GM12878 (cell line): ENCODE measurements at regions not wholly inside any gene's neighbourhood (a gene's known extent, or its start where the extent isn't known, plus 50 kb on each side); places are given as distances from the start of the nearest gene placed in this dataset.

Source experiments
- ATAC-seq: fragments of 200-7000 bp; cut with Tn5 transposase; 3 replicates; pipeline ENCODE4 v1.9.1; 2020; ENCODE audit warnings: mild to moderate bottlenecking, moderate library complexity
- BruUV-seq: library from RNA; stranded (reverse); fragments of 400-500 nt; replicated peaks from 2 replicates; lab custom pipeline; 2021; lab: Mats Ljungman, UMichigan
- CTCF ChIA-PET: fragments of 300-600 bp; sonication (Branson Sonifier 250); formaldehyde crosslinking; extraction: SDS; loops from one replicate; lab custom pipeline; 2021; ENCODE audit warnings: inconsistent platforms; lab: Yijun Ruan, JAX
- POLR2A ChIA-PET: fragments of 350-600 bp; formaldehyde crosslinking; extraction: SDS; loops from one replicate; lab custom pipeline; 2021; ENCODE audit warnings: inconsistent platforms; lab: Charles Lee
- RAD21 ChIA-PET: fragments of 300-600 bp; sonication (Branson Sonifier 250); formaldehyde crosslinking; loops from one replicate; lab custom pipeline; 2023; ENCODE audit warnings: antibody characterized with exemption; ENCODE audit not compliant: unreplicated experiment; lab: Charles Lee
- SMC1A ChIA-PET: fragments of 300-600 bp; sonication (Branson Sonifier 250); formaldehyde crosslinking; loops from one replicate; lab custom pipeline; 2023; ENCODE audit not compliant: unreplicated experiment, uncharacterized antibody; lab: Charles Lee
- DNase-seq: peaks from one replicate; pipeline ENCODE4 v3.0.0-alpha.2; 2011; ENCODE audit warnings: low read depth, low spot score
- FAIRE-seq: peaks from 3 replicates; lab custom pipeline; 2011; peaks lifted over from hg19 to GRCh38; lab: Jason Lieb, UNC
- H2AFZ ChIP-seq: 2 replicates; pipeline ENCODE4 v1.6.0; 2011; ENCODE audit warnings: low read depth, low read length, control low read depth; ENCODE audit not compliant: control insufficient read depth
- H3K27ac ChIP-seq: 2 replicates; pipeline ENCODE4 v1.5.1; 2011; ENCODE audit warnings: control low read depth; ENCODE audit not compliant: control insufficient read depth, insufficient read depth
- H3K27me3 ChIP-seq, 2 experiments: replicated peaks in 1 of 2; 2 replicates each; pipeline versions ENCODE4 v1.6.0 to v1.6.1; 2011; ENCODE audit warnings: low read length in 1 of 2; ENCODE audit not compliant: control insufficient read depth in 2 of 2, insufficient read depth in 2 of 2
- H3K36me3 ChIP-seq, 2 experiments: 2 replicates each; pipeline ENCODE4 v1.5.1; 2011; ENCODE audit warnings: low read length in 1 of 2; ENCODE audit not compliant: control insufficient read depth in 2 of 2, insufficient read depth in 2 of 2
- H3K4me1 ChIP-seq: 2 replicates; pipeline ENCODE4 v1.6.1; 2011; ENCODE audit warnings: mild to moderate bottlenecking, low read length, moderate library complexity, mixed read lengths; ENCODE audit not compliant: control insufficient read depth, insufficient read depth
- H3K4me2 ChIP-seq: 2 replicates; pipeline ENCODE4 v1.6.0; 2011; ENCODE audit warnings: control low read depth; ENCODE audit not compliant: control insufficient read depth, insufficient read depth
- H3K4me3 ChIP-seq: fragments of 200-600 bp; sonication (generic); 2 replicates; pipeline ENCODE4 v1.5.1; 2016
- H3K79me2 ChIP-seq: 2 replicates; pipeline ENCODE4 v1.6.0; 2011; ENCODE audit warnings: low read length; ENCODE audit not compliant: control insufficient read depth, insufficient read depth
- H3K9ac ChIP-seq: 2 replicates; pipeline ENCODE4 v1.8.0; 2011; ENCODE audit warnings: low read length, control low read depth, mixed read lengths; ENCODE audit not compliant: control insufficient read depth, insufficient read depth
- H3K9me3 ChIP-seq: replicated peaks from 3 replicates; pipeline ENCODE4 v1.5.1; 2011; ENCODE audit warnings: mild to moderate bottlenecking, low read length; ENCODE audit not compliant: control insufficient read depth, insufficient read depth
- H4K20me1 ChIP-seq: 2 replicates; pipeline ENCODE4 v1.6.0; 2011; ENCODE audit not compliant: control insufficient read depth, insufficient read depth
- CREM ChIP-seq: IDR thresholded peaks from 2 replicates; pipeline ENCODE4 v1.6.1; 2014; ENCODE audit warnings: antibody characterized with exemption, low read depth
- IRF4 ChIP-seq: IDR thresholded peaks from 2 replicates; pipeline ENCODE4 v1.6.1; 2011; ENCODE audit warnings: low read depth, low read length
- NBN ChIP-seq: fragments of 450-650 bp; IDR thresholded peaks from 2 replicates; pipeline ENCODE4 v1.6.1; 2016
- RAD21 ChIP-seq: IDR thresholded peaks from 2 replicates; pipeline ENCODE4 v1.6.1; 2011; ENCODE audit warnings: mild to moderate bottlenecking, low read depth, low read length, moderate library complexity; ENCODE audit not compliant: insufficient read depth
- RELA ChIP-seq: fragments of 450-650 bp; IDR thresholded peaks from 2 replicates; pipeline ENCODE4 v1.8.0; 2014; ENCODE audit warnings: borderline replicate concordance; ENCODE audit not compliant: partially characterized antibody
- SMAD1 ChIP-seq: fragments of 450-650 bp; IDR thresholded peaks from 2 replicates; pipeline ENCODE4 v1.6.1; 2018; ENCODE audit warnings: mild to moderate bottlenecking, low read depth; ENCODE audit not compliant: partially characterized antibody
- SMAD5 ChIP-seq: IDR thresholded peaks from 2 replicates; pipeline ENCODE4 v1.6.1; 2016; ENCODE audit warnings: antibody characterized with exemption, low read depth
- SRF ChIP-seq, 2 experiments: IDR thresholded peaks; 2 replicates each; pipeline ENCODE4 v1.6.1; 2011; ENCODE audit warnings: low read depth in 2 of 2, low read length in 2 of 2, mild to moderate bottlenecking in 1 of 2, moderate library complexity in 1 of 2
- TCF12 ChIP-seq: IDR thresholded peaks from 2 replicates; pipeline ENCODE4 v1.6.1; 2011; ENCODE audit warnings: low read depth, mild to moderate bottlenecking, low read length
- ZNF207 ChIP-seq: fragments of 450-650 bp; IDR thresholded peaks from 2 replicates; pipeline ENCODE4 v1.6.1; 2014; ENCODE audit warnings: antibody characterized with exemption, mild to moderate bottlenecking, borderline replicate concordance
- WGBS: methylation state at CpG from one replicate; pipeline ENCODE4 v1.1.6; 2016; ENCODE audit warnings: low lambda C conversion rate; ENCODE audit not compliant: insufficient replicate concordance, insufficient coverage; ENCODE audit errors: missing lambda C conversion rate; 5-methylcytosine and 5-hydroxymethylcytosine counted together
- in situ Hi-C: fragments of 300-500 bp; cut with MboI; formaldehyde crosslinking; loops from 9 replicates; pipeline ENCODE4 v1.14.3; 2018; ENCODE audit warnings: mixed read lengths
- intact Hi-C: fragments of 100-400 bp; cut with micrococcal nuclease; formaldehyde crosslinking; loops from one replicate; pipeline ENCODE4 v1.14.2; 2022; ENCODE audit not compliant: unreplicated experiment
- TF ChIP-seq, protein P1 (sequence below): fragments of 450-650 bp; IDR thresholded peaks from 2 replicates; pipeline ENCODE4 v1.6.1; 2017; ENCODE audit warnings: mild to moderate bottlenecking, low read depth, inconsistent platforms; ENCODE audit not compliant: poor library complexity, severe bottlenecking
- TF ChIP-seq, protein P2 (sequence below): fragments of 450-650 bp; IDR thresholded peaks from 2 replicates; pipeline ENCODE4 v1.6.1; 2016; ENCODE audit warnings: mild to moderate bottlenecking
- TF ChIP-seq, protein P3 (sequence below): fragments of 450-650 bp; IDR thresholded peaks from 2 replicates; pipeline ENCODE4 v1.6.1; 2018; ENCODE audit warnings: mild to moderate bottlenecking, low read depth, moderate library complexity; ENCODE audit not compliant: partially characterized antibody

DNA sequence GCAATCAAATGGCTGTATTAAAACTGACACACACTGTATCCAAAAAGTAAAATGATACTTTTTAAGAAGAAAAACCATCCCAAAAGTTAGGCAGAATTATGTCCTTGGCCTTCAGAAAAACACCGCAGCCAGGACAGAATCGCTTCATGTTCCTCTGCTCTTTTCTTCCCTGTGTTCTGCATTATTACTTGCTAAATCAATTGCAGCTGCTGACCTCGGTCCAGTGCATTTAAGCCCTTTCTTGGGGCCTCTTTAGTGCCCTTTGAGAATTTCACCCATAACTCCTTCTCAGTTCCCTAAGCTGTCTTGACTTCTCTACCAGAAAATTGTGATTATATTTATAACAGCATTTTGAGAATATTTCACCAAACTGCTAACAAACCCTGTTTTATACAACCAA is 696.9 kb downstream of the PCDH7 start:
- in situ Hi-C loops, result no loop called here
- Histone ChIP-seq H3K4me2 (no peak overlapping the region), H3K4me1 (no peaks in the 10 kb centered on the region), H3K4me3 (no peak overlapping the region), H3K27me3 (no peaks in the 10 kb centered on the region), H3K79me2 (no peaks in the 10 kb centered on the region), H3K9me3 (no peaks in the 10 kb centered on the region), H3K36me3 (no peaks in the 10 kb centered on the region), H3K9ac (no peak overlapping the region), H3K27ac (no peak overlapping the region), H4K20me1 (no peaks in the 10 kb centered on the region), H2AFZ (no peak overlapping the region)
- intact Hi-C loops, result no loop called here
- RAD21 ChIA-PET, result no interaction called here
- no peak for ATAC-seq
- FAIRE-seq, result no peak
- DNase-seq, result no peak
- no TSS peak for BruUV-seq
- CTCF ChIA-PET, result interaction anchor here (1.7 kb wide), 1 partner anchor 14 kb away, joined by 7 read pairs; no protein-coding TSS in a partner anchor
- SMC1A ChIA-PET, result interaction anchor here (1.5 kb wide), 1 partner anchor 48 kb away, joined by 4 read pairs; no protein-coding TSS in a partner anchor
- TF ChIP-seq SRF (IDR thresholded peaks at IDR 0.05; ENCODE audit: low read depth in 2 of 2, low read length in 2 of 2) (no peak), RAD21 (no peak), TCF12 (no peak)
- POLR2A ChIA-PET, result no interaction called here
- 50% methylated on average over 3 of the region's 3 CpGs for WGBS

DNA sequence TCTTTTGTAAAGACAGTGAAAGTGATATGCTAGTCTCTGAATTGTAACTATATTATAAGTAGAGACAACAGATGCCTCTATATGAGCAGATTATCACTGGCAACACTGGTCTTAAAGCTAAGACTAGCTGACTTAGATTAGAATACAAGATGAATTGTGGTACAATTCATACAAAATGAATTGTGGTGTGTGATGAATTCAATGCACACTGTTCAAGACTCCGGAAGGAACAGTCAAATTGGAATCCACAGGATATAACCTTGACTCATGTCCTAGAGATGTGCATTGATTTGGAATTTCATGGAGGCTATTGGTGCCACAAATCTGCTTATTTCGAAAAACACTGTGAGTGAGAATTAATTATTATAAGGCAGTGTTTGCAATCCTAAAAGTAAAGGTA is 701.8 kb downstream of the PCDH7 start:
- H3K36me3 ChIP-seq, result no peaks in the 10 kb centered on the region
- H2AFZ ChIP-seq, result no peak overlapping the region
- WGBS, result 36% methylated on average over 2 of the region's 2 CpGs
- SMC1A ChIA-PET, result no interaction called here
- H3K27me3 ChIP-seq, result no peaks in the 10 kb centered on the region
- RAD21 ChIA-PET, result no interaction called here
- in situ Hi-C loops (no loop called here), intact Hi-C loops (no loop called here)
- H3K4me2 ChIP-seq, result no peak overlapping the region
- no peak overlapping the region for H3K9ac ChIP-seq
- CTCF ChIA-PET, result no interaction called here
- H3K4me1 ChIP-seq, result no peaks in the 10 kb centered on the region
- no peak overlapping the region for H3K27ac ChIP-seq
- H4K20me1 ChIP-seq, result no peaks in the 10 kb centered on the region
- FAIRE-seq (no peak), ATAC-seq (no peak), DNase-seq (no peak)
- BruUV-seq, result no TSS peak
- no peak overlapping the region for H3K4me3 ChIP-seq
- no peaks in the 10 kb centered on the region for H3K9me3 ChIP-seq
- POLR2A ChIA-PET, result no interaction called here
- no peaks in the 10 kb centered on the region for H3K79me2 ChIP-seq
- TF ChIP-seq, protein P1, sequence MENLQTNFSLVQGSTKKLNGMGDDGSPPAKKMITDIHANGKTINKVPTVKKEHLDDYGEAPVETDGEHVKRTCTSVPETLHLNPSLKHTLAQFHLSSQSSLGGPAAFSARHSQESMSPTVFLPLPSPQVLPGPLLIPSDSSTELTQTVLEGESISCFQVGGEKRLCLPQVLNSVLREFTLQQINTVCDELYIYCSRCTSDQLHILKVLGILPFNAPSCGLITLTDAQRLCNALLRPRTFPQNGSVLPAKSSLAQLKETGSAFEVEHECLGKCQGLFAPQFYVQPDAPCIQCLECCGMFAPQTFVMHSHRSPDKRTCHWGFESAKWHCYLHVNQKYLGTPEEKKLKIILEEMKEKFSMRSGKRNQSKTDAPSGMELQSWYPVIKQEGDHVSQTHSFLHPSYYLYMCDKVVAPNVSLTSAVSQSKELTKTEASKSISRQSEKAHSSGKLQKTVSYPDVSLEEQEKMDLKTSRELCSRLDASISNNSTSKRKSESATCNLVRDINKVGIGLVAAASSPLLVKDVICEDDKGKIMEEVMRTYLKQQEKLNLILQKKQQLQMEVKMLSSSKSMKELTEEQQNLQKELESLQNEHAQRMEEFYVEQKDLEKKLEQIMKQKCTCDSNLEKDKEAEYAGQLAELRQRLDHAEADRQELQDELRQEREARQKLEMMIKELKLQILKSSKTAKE, result no peak
- TF ChIP-seq CREM (no peak), ZNF207 (no peak), RELA (no peak), SMAD1 (no peak), IRF4 (no peak), SMAD5 (no peak), NBN (no peak)
- TF ChIP-seq, protein P2, sequence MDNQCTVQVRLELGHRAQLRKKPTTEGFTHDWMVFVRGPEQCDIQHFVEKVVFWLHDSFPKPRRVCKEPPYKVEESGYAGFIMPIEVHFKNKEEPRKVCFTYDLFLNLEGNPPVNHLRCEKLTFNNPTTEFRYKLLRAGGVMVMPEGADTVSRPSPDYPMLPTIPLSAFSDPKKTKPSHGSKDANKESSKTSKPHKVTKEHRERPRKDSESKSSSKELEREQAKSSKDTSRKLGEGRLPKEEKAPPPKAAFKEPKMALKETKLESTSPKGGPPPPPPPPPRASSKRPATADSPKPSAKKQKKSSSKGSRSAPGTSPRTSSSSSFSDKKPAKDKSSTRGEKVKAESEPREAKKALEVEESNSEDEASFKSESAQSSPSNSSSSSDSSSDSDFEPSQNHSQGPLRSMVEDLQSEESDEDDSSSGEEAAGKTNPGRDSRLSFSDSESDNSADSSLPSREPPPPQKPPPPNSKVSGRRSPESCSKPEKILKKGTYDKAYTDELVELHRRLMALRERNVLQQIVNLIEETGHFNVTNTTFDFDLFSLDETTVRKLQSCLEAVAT, result no peak
- TF ChIP-seq, protein P3, sequence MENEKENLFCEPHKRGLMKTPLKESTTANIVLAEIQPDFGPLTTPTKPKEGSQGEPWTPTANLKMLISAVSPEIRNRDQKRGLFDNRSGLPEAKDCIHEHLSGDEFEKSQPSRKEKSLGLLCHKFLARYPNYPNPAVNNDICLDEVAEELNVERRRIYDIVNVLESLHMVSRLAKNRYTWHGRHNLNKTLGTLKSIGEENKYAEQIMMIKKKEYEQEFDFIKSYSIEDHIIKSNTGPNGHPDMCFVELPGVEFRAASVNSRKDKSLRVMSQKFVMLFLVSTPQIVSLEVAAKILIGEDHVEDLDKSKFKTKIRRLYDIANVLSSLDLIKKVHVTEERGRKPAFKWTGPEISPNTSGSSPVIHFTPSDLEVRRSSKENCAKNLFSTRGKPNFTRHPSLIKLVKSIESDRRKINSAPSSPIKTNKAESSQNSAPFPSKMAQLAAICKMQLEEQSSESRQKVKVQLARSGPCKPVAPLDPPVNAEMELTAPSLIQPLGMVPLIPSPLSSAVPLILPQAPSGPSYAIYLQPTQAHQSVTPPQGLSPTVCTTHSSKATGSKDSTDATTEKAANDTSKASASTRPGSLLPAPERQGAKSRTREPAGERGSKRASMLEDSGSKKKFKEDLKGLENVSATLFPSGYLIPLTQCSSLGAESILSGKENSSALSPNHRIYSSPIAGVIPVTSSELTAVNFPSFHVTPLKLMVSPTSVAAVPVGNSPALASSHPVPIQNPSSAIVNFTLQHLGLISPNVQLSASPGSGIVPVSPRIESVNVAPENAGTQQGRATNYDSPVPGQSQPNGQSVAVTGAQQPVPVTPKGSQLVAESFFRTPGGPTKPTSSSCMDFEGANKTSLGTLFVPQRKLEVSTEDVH, result no peak
